GM19351 (cell line): ENCODE measurements at regions not wholly inside any gene's neighbourhood (a gene's known extent, or its start where the extent isn't known, plus 50 kb on each side); places are given as distances from the start of the nearest gene placed in this dataset.

Experiments
- ATAC-seq: cut with Tn5 transposase; IDR thresholded peaks from one replicate; pipeline ENCODE4 v1.9.1; 2021; ENCODE audit warnings: mild to moderate bottlenecking, moderate library complexity; ENCODE audit not compliant: unreplicated experiment

DNA sequence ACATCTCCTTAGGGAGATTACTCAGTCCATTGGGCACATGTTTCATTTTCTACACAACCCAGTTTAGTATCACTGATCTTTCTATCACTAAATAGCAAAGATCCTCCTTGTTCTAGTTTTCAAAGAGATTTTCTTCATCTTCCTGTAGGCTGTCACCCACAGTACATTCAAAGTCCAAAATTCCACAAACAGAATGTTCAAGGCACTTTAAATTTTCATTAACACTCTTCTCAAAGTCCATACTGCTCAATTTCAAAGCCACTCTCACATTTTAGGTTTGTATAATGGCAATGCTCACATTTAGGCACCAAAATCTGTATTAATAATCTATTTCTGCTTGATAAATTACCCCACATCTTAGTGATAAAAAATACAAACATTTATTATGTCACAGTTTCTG lies 152.8 kb downstream of the FSIP2 start:
- ATAC-seq: no peak

DNA sequence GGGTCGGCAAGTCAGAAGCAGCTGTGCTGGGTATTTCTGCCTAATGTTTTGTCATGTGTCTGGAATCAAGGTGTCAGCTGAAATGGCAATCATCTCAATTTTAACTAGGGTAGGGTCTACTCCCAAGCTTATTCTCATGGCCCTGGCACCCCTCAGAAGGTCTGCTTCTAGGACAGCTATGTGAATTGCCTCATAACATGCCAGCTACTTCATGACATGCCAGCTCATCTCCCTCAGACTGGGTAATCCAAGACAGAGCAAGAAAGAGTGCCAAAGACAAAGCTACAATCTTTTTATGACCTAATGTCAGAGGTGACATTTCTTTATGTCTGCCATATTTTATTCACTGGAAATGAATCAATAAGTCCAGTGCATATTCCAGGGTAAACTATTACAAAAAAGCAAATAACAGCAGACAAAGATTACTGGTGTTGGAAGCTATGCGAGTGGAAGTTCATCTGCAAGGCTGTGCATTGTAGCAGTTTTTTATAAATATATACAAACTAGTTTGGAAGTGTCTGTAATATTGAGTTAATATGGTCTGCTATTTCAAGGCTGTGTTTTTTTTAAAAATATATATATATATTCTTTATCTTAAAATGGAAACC lies 153.3 kb downstream of the FSIP2 start:
- no peak for ATAC-seq

DNA sequence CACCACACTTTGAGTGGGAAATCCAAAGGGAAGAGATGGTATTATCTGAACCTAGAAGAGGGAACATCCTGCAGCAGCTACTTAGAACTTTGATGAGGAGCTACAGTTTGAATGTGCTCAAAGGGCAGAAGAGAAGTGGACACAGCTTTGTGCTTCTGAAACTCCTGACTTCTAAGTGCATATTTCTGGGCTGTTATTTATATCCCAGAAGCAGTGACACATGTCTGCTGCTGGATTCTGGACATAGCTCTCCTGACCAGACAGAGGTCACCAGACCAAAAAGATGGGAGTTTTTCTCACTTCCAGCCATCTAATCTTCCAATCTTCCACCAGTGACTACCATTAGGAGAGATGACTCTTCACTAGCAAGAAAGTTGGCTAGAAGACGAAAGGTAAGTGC lies 153.9 kb downstream of the FSIP2 start:
- no peak for ATAC-seq

DNA sequence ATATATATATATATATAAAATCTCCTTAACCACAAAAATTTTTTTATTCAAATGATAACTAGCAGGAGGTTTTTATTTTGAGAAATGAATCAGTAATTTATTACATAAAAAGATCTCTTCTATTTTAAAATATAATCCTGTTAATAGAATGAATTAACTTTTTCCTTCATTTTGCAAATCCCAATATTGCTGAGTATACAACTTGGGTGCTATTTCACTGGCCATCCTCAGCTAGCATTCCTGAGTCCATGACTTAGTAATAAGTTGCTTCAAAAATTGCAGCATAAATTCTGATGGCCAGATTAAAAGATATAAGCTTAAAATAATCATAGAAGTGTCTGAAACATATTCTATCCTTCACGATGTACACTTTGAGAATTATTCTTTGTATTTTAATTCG lies 155.6 kb downstream of the FSIP2 start:
- no peak for ATAC-seq

DNA sequence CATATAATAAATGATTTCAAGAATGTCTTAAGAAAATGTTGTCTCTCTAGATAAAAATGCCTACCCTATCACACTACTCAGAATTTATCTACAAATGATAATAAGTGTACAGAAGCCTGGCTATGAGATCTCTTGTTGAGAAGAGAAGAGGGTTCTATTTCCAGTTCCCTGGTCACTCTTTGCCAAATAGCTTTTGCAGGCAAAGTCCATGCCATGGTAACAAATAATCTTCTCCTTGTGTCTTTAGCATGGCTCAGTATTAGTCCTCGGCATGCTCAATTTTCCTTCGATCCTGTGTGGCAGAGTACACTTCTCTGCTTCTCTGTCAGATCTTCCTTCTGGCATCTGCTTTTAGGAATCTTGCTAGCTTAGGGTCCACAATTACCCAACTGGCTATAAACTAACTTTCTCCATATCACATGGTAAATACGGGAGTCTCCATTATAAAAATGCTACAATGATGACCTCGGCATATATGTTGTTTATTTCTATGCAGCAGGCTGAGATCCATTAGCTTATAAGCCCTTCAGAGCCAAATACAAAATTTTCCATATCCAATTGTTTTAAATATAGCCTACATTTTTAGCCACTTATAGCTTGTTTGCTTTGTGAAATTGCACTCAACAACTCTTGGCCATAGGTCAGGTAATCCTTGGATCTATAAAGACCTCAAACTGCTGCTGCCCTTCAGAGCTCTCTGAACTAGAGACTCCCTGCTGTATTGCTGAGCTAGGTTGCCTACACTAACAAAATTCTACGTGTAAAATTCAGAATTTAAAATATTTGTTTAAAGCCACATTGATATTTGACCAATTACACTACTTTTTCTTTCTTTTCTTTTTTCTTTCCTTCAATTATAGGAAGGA lies 157.5 kb downstream of the FSIP2 start:
- no peak for ATAC-seq

DNA sequence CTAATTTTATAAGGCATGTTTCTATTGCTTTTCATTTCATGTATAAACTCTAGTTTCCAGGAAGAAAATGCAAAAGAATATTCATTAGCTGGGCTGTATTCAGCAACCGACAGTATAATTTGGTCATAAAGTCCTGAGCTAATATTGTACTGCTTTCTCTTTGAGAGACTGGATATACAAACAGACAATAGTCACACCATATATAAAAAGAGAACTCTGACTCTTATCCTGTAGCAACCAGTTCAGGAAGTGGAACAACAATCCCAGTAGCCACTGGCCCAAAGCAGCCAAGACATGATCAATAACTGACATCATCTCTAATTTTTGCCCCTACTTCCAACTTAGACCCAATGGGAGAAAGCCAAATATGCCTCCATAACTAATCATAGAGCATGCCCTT lies 160.8 kb downstream of the FSIP2 start:
- no peak for ATAC-seq

DNA sequence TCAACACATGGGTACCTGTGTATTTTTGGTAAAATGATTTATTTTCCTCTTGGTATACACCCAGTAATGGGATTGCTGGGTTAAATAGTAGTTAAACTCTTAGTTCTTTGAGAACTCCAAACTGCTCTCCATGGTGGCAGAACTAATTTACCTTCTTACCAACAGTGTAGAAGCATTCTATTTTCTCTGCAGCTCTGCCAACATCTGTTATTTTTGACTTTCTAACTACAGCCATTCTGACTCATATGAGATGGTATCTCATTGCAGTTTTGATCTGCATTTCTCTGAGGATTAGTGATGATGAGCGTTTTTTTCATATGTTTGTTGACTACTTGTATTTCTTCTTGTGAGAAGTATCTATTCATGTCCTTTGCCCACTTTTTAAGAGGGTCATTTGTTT lies 180.6 kb downstream of the FSIP2 start:
- no peak for ATAC-seq

DNA sequence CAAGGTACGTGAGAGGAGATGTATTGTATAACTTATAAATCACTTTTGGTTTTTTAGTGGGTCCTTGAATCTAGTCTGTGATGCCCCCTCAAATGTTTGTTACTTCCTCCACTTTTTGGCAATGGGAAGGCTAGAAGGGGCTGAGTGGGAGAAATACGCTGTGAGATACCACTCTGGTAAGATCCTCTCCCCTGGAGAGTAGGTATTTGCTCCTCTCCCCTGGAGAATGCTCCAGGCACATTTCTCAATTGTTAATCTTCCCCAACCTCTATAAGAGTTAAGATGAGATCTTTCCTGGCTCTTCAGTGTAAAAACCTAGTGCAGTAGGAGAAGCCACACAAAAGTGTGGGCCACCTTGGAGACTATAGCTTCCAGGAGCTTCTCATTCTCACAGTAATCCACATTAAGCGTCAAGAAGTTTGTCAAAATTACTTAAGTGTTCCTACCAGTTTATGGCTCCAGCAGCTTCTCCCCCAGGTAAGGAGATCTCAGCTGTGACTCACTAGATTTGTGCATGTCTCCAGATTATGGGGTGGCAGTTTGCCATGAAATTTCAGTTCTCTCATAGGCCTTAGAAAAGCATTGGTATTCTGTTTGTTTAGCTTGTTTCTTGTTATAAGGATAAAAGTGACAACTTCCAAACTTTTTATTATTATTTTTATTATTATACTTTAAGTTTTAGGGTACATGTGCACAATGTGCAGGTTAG lies 182.6 kb downstream of the FSIP2 start:
- no peak for ATAC-seq

DNA sequence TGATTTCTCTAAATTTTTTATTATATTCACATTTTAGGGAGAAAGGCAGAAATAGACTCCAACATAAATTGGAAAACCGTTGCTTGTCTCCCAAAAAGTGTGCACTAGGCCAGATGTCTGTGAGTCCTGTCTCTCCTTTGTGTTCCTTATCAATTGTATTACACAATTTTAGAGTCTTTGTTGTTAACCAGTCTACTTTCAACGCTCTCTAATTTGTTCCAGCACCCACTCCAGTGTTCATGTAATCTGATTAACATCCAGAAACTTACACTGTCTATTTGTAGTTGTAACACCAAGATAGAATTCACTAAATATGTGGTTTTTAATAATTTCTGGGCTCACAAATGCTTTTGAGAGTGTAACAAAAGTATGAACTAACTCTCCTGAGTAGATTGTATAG lies 195.6 kb downstream of the FSIP2 start:
- no peak for ATAC-seq

DNA sequence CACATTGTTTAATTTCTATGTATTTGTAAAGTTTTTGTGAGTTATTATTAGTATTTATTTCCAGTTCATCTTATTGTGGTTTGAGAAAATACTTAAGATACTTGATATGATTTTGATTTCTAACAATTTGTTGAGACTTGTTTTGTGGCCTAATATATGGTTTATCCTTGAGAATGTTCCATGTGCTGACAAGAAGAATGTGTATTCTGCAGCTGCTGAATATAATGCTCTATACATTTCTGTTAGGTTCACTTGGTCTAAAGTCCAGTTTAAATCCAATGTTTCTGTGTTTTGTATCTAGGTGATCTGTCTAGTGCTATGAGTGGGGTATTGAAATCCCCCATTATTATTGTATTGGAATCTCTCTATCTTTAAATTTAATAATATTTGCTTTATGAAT lies 201.3 kb downstream of the FSIP2 start:
- ATAC-seq: no peak

DNA sequence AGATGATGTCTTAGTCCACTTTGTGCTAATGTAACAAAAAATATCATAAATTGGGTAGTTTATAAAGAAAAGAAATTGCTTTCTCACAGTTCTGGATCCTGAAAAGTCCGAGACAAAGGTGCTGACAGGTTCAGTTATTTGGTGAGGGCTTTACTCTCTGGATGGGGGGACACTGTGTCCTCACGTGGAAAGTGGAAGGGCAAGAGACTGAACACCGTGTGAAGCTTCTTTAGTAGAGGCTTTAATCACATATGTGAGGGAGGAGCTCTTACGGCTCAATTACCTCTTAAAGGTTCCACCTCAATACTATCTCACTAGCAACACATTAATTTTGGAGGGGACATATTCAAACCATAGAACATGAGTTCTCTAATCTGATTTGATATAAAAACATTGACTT lies 204.3 kb downstream of the FSIP2 start:
- no peak for ATAC-seq

DNA sequence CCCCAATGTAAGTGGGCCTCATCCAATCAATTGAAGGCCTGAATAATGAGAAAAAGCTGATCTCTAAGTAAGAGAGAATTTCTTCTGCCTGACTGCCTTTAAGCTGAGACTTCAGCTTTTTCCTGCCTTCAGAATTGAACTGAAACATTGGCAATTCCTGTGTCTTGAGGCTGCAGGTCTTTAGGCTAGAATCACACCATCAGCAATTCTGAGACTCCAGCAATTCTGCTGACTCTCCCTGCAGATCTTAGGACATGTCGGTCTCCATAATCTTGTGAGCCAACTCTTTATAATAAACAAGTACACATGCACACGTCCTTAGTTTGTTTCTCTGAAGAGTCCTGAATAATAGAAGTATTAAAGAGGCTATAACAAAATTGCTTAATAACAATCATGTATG lies 209.1 kb downstream of the FSIP2 start:
- no peak for ATAC-seq

DNA sequence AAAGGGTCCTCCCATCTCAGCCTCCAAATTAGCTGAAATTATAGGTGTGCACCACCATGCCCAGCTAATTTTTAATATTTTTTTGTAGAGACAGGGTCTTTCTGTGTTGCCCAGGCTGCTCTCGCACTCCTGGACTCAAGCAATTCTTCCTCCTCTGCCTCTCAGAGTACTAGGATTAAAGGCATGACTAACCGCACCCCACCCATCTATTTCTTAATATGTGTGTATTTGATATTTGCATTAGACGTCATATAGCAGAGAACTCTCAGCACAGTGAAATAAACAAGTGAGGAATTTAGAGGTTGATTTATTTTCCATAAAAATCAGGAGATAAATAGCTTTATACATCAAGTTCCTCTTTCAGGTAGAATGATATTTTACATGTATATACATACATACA lies 213.5 kb downstream of the FSIP2 start:
- ATAC-seq: no peak

DNA sequence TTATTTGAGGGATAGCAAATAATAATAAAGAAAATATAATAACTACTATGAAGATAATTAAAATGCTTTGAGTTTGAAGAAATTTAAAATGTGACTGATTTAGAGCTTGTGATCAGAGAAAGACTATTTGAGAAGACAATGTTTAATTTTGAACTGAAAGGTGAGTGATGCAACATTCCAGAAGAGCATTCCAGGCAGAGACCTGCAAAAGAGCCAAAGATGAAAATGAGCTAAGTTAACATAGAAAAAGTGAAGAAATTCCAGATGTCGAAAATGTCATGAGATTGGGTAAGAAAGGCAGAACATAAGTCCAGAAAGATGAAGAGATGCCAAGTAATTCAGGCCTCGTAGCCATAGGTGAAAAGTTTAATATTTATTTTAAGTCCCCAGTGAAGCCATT lies 215.8 kb downstream of the FSIP2 start:
- no peak for ATAC-seq

DNA sequence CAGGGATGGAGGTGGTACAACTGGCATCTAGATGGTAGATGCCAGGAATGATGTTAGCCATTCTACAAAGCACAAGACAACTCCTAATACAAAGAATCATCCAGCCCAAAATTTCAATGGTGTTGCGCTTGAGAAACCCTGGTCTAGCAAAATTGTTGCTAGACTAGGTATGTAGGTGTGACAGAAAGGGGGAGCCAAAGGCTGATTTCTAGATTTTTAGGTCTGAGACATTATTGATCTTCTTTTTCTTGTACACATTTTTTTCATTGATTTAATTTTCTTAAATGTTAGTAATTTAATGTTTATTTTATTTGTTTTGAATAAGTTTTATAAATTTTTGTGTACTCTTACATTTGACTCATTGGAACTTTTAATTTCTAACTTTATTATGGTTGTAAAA lies 216.4 kb downstream of the FSIP2 start:
- no peak for ATAC-seq

DNA sequence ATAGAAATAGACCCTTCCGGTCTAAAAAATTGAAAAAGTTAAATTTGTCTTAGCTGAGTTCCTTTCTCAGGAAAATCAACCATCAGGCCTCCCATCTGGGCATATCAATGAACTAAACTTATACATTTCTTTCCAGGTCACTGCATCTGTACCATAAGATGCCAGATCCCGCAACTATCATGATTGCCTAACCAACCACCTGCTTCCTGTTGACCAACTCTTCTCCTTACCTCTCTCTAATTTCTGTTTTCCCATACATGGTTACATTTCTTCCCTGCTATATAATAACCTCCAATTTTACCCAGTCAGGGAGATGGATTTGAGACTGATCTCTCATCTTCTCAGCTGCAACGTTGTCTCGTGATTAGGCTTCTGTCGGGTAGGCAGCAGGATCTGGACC lies 228.7 kb downstream of the FSIP2 start:
- ATAC-seq: no peak

DNA sequence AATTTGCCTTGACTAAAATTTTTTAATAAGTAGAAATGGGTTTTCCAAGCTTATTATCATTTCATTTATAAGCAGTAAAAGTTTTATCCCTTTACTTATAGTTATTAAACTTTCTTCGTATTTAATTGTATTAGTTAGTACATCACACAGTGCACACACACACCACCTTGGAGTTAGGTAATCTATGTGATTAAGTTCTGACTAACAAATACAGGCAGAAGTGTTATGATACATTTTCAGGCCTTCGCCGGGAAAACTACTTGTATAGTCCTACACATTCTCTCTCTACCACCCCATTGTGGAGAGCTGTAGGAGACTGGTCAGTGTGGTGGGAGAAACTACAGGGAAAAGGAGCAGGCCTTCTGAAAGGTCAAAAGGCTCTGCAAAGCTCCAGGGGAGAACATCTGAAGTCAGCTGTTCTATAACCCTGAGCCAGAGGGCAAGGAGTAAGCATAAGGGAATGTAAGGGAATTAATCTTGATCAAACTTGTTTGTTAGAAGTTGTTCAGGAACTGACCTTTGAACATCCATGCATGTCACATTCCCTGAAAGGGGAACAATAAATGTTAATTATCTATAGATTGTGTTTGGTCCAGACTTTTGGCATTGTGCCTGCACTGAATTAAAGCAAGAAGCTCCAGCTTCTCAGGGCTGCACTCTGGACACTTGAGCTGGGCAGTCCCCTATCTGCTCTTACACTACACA lies 231.7 kb downstream of the FSIP2 start:
- no peak for ATAC-seq

DNA sequence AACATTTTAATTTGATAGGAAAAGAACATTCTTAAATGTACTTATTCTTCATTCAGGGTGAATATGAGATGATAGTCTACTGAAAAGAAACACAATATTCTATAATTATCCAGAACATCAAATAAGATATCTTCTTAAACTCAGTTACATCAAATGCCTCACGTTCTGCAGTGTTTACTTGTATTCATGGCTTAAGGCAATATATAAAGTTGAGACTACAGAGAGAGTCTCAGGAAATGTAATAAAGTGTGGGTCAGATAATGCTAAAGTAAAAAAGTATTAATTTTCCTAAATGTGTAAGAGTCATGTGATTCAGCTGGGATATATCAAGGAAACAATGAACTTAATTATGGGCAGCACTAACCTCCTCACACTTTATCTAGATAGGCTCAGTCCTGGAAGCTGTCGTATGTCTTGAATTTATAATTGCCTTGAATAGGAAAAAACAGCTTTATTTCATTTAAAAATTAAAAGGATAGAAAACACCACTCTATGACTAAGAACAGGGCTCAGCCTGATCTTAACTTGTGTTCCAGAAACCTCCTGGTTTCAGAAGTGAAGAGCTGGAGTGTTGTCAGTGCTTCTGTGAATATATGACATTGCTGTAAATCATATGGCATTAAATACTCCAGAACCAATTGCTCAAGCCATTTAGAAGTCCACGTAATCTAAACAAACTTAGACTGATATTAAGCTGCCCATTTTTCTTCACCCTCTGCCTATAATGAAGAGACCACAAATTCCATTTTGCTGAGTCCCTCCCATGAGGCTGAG lies 240.2 kb downstream of the FSIP2 start:
- no peak for ATAC-seq

DNA sequence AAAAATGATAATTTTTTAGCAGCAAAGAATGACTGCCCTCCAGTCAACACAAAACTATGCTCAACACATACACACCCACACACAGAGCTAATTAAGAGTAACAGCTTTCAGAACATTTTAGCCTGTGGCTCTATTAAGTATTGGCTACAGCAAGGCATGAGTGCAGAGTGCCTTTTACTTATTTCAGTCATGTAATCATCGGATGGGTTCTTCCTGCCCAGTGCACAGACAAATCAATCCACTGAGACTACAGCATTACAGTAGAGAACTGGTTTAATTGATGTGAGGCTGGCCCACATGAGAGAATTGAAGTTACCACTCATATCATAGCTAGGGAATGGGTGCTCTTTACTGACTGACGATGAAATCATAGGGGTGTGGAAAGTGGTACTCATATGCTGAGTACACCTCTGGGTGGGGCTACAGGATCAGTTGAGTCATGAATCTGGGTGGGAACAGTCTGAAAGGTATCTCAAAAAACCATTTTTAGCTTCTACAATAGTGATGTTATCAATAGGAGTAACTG lies 241.0 kb downstream of the FSIP2 start:
- peak; percentile 54 for ATAC-seq

DNA sequence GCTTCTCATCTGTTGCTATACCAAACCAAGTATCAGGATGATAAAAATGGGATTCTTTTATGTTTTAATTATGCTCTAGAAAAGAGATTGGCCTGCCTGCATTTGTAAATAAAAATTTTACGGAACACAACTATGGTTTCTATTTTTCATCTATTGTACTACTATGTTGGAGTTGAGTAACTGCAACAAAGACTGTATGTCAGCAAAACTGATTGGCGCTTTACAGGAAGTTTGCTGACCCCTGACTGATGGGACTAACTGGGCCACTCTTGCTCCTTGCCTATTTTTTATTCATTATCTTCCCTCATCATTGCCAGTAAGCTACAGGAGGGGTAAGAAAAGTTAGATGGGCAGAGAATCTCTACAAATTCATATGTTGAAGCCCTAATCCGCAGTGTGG lies 242.3 kb downstream of the FSIP2 start:
- no peak for ATAC-seq
